ENCODE measurements at regions not wholly inside any gene's neighbourhood (a gene's known extent, or its start where the extent isn't known, plus 50 kb on each side); places are given as distances from the start of the nearest gene placed in this dataset.
"Not testable (repeated sequence)": the region's sequence is repeated elsewhere in the genome, so short reads cannot be mapped to it uniquely, and the experiment has no call there.

GRCh38 chr7:45325378-45325777, 167.8 kb downstream of the RAMP3 start:
- H3K27ac Mint-ChIP-seq (ENCODE audit: unreplicated experiment): no peak overlapping the region
- no peak for TF ChIP-seq CTCF (IDR thresholded peaks at IDR 0.05)
- no peak overlapping the region for H3K4me3 Mint-ChIP-seq (ENCODE audit: unreplicated experiment)
- no peaks in the 10 kb centered on the region for H3K9me3 Mint-ChIP-seq (ENCODE audit: low read depth)
- no peaks in the 10 kb centered on the region for H3K36me3 Mint-ChIP-seq (ENCODE audit: low read depth)
- H3K4me1 Mint-ChIP-seq (ENCODE audit: low read depth): no peaks in the 10 kb centered on the region
- no peak for DNase-seq (ENCODE audit: low spot score)
- peaks cover 3% of the 10 kb centered on the region for H3K27me3 Mint-ChIP-seq (ENCODE audit: low read depth)

GRCh38 chr7:45328403-45328981, 170.9 kb downstream of the RAMP3 start:
- no peak for TF ChIP-seq CTCF (IDR thresholded peaks at IDR 0.05)
- no peak overlapping the region for H3K27ac Mint-ChIP-seq (ENCODE audit: unreplicated experiment)
- H3K4me3 Mint-ChIP-seq (ENCODE audit: unreplicated experiment): no peak overlapping the region

GRCh38 chr7:45331563-45331962, 174.0 kb downstream of the RAMP3 start:
- H3K4me1 Mint-ChIP-seq (ENCODE audit: low read depth): no peaks in the 10 kb centered on the region
- TF ChIP-seq CTCF (IDR thresholded peaks at IDR 0.05): no peak

More at GRCh38 chr7:45328403-45328981, 170.9 kb downstream of the RAMP3 start:
- H3K4me1 Mint-ChIP-seq (ENCODE audit: low read depth): no peaks in the 10 kb centered on the region
- H3K36me3 Mint-ChIP-seq (ENCODE audit: low read depth): no peaks in the 10 kb centered on the region
- peaks cover 13% of the 10 kb centered on the region for H3K9me3 Mint-ChIP-seq (ENCODE audit: low read depth)
- DNase-seq (ENCODE audit: low spot score): no peak
- peaks cover 3% of the 10 kb centered on the region for H3K27me3 Mint-ChIP-seq (ENCODE audit: low read depth)

GRCh38 chr7:45335024-45335423, 177.4 kb downstream of the RAMP3 start:
- H3K36me3 Mint-ChIP-seq (ENCODE audit: low read depth); H3K27ac Mint-ChIP-seq (ENCODE audit: unreplicated experiment); H3K4me3 Mint-ChIP-seq (ENCODE audit: unreplicated experiment); H3K4me1 Mint-ChIP-seq (ENCODE audit: low read depth); DNase-seq (ENCODE audit: low spot score): not testable (repeated sequence)
- Mint-ChIP-seq H3K9me3 (ENCODE audit: low read depth) (peaks cover 26% of the 10 kb centered on the region), H3K27me3 (ENCODE audit: low read depth) (peaks cover 17% of the 10 kb centered on the region)

More at GRCh38 chr7:45331563-45331962, 174.0 kb downstream of the RAMP3 start:
- peaks cover 12% of the 10 kb centered on the region for H3K27me3 Mint-ChIP-seq (ENCODE audit: low read depth)
- no peak for DNase-seq (ENCODE audit: low spot score)
- H3K9me3 Mint-ChIP-seq (ENCODE audit: low read depth): peaks cover 26% of the 10 kb centered on the region
- H3K27ac Mint-ChIP-seq (ENCODE audit: unreplicated experiment): no peak overlapping the region
- H3K4me3 Mint-ChIP-seq (ENCODE audit: unreplicated experiment): no peak overlapping the region
- H3K36me3 Mint-ChIP-seq (ENCODE audit: low read depth): no peaks in the 10 kb centered on the region

GRCh38 chr7:45342236-45342635, 184.6 kb downstream of the RAMP3 start:
- no peak overlapping the region for H3K4me3 Mint-ChIP-seq (ENCODE audit: unreplicated experiment)
- no peak overlapping the region for H3K27ac Mint-ChIP-seq (ENCODE audit: unreplicated experiment)
- peaks cover 19% of the 10 kb centered on the region for H3K27me3 Mint-ChIP-seq (ENCODE audit: low read depth)
- no peaks in the 10 kb centered on the region for H3K4me1 Mint-ChIP-seq (ENCODE audit: low read depth)
- no peak for DNase-seq (ENCODE audit: low spot score)
- H3K9me3 Mint-ChIP-seq (ENCODE audit: low read depth): no peaks in the 10 kb centered on the region
- no peak for TF ChIP-seq CTCF (IDR thresholded peaks at IDR 0.05)
- H3K36me3 Mint-ChIP-seq (ENCODE audit: low read depth): no peaks in the 10 kb centered on the region

- Mint-ChIP-seq H3K4me3 (ENCODE audit: unreplicated experiment) (no peak overlapping the region), H3K4me1 (ENCODE audit: low read depth) (no peaks in the 10 kb centered on the region), H3K27ac (ENCODE audit: unreplicated experiment) (no peak overlapping the region), H3K9me3 (ENCODE audit: low read depth) (no peaks in the 10 kb centered on the region), H3K36me3 (ENCODE audit: low read depth) (no peaks in the 10 kb centered on the region), H3K27me3 (ENCODE audit: low read depth) (peaks cover 16% of the 10 kb centered on the region)
- no peak for TF ChIP-seq CTCF (IDR thresholded peaks at IDR 0.05)
- no peak for DNase-seq (ENCODE audit: low spot score)
Measured at GRCh38 chr7:45343746-45344145, 186.2 kb downstream of the RAMP3 start.

Data from chondrocyte (in vitro differentiated cells).